Body of pancreas (tissue), 4 donors: ENCODE measurements at regions not wholly inside any gene's neighbourhood (a gene's known extent, or its start where the extent isn't known, plus 50 kb on each side); places are given as distances from the start of the nearest gene placed in this dataset.
"Not testable (repeated sequence)": the region's sequence is repeated elsewhere in the genome, so short reads cannot be mapped to it uniquely, and the experiment has no call there.

Source experiments
- ATAC-seq: fragments of 150-250 bp; one replicate; pipeline ENCODE4 v1.9.1; 2016
- DNase-seq, 4 donors: peaks; one replicate each; pipeline ENCODE4 v3.0.0-alpha.2; 2019
- H3K27ac ChIP-seq, 4 donors: fragments of 200-600 bp; sonication (generic); 1 replicate in 3 of 4; 2 replicates in 1 of 4; pipeline versions ENCODE4 v1.5.1 to v1.6.1; 2016 to 2019; ENCODE audit warnings: mild to moderate bottlenecking in 1 of 4, mixed read lengths in 1 of 4, moderate library complexity in 1 of 4
- H3K27me3 ChIP-seq, 2 donors: fragments of 200-600 bp; sonication (generic); one replicate each; pipeline ENCODE4 v1.6.0; 2016; ENCODE audit warnings: mild to moderate bottlenecking in 1 of 2
- H3K36me3 ChIP-seq, 2 donors: fragments of 200-600 bp; sonication (generic); replicated peaks in 1 of 2; 2 replicates each; pipeline ENCODE4 v1.5.1; 2016; ENCODE audit warnings: low read depth in 2 of 2; ENCODE audit not compliant: insufficient read depth in 1 of 2
- H3K4me1 ChIP-seq: fragments of 200-600 bp; sonication (generic); one replicate; pipeline ENCODE4 v1.6.0; 2016
- H3K4me3 ChIP-seq, 2 donors: fragments of 200-600 bp; sonication (generic); 1 replicate in 1 of 2; 2 replicates in 1 of 2; pipeline ENCODE4 v1.5.1; 2016 to 2019
- H3K9me3 ChIP-seq, 3 donors: fragments of 200-600 bp; sonication (generic); 1 replicate in 2 of 3; 2 replicates in 1 of 3; pipeline ENCODE4 v1.5.1; 2016
- CTCF ChIP-seq, 7 experiments: fragments of 450-650 bp in 4 of 7; fragments of 200-600 bp in 3 of 7; sonication (generic) in 3 of 7; IDR thresholded peaks; one replicate each; pipeline ENCODE4 v1.5.1; 2016 to 2019; ENCODE audit warnings: antibody characterized with exemption in 7 of 7
- POLR2A ChIP-seq, 3 donors: fragments of 450-650 bp; IDR thresholded peaks; one replicate each; pipeline ENCODE4 v1.6.1; 2016; ENCODE audit warnings: antibody characterized with exemption in 3 of 3, mild to moderate bottlenecking in 2 of 3
- WGBS, 2 donors: methylation state at CpG; one replicate each; pipeline ENCODE4 v1.1.5; 2017; 5-methylcytosine and 5-hydroxymethylcytosine counted together
- intact Hi-C: fragments of 100-400 bp; cut with DNase I; formaldehyde crosslinking; loops from one replicate; pipeline ENCODE4 v1.15.1; 2023

- Histone ChIP-seq H3K4me3 (no peak overlapping the region), H3K27ac (no peak overlapping the region), H3K4me1 (no peaks in the 10 kb centered on the region), H3K9me3 (no peaks in the 10 kb centered on the region), H3K36me3 (no peaks in the 10 kb centered on the region), H3K27me3 (no peaks in the 10 kb centered on the region)
- DNase-seq (no peak), ATAC-seq (no peak)
- TF ChIP-seq CTCF (IDR thresholded peaks at IDR 0.05) (no peak), POLR2A (IDR thresholded peaks at IDR 0.05) (no peak)
- intact Hi-C loops: no loop called here
- 64% methylated on average over 6 of the region's 6 CpGs for WGBS, 2 donors
These were observed 76.0 kb upstream of the GTF3A start for GRCh38 chr13:27348461-27348860.

- intact Hi-C loops: no loop called here
- ATAC-seq: no peak
- Histone ChIP-seq H3K36me3 (no peaks in the 10 kb centered on the region), H3K27me3 (no peaks in the 10 kb centered on the region), H3K9me3 (no peaks in the 10 kb centered on the region), H3K27ac (no peak overlapping the region), H3K4me1 (no peaks in the 10 kb centered on the region), H3K4me3 (no peak overlapping the region)
- TF ChIP-seq POLR2A (IDR thresholded peaks at IDR 0.05): no peak
- no peak for TF ChIP-seq CTCF (IDR thresholded peaks at IDR 0.05)
- 74 to 79% methylated on average over 3 of the region's 3 CpGs for WGBS, 2 donors
- DNase-seq: no peak
These were observed 75.0 kb upstream of the GTF3A start for GRCh38 chr13:27349458-27349857.

GRCh38 chr13:27350825-27351224, 73.6 kb upstream of the GTF3A start:
- ATAC-seq, intact Hi-C loops: not testable (repeated sequence)

GRCh38 chr13:27352698-27353097, 71.7 kb upstream of the GTF3A start:
- no peak for TF ChIP-seq POLR2A (IDR thresholded peaks at IDR 0.05)
- 80 to 83% methylated on average over 11 of the region's 11 CpGs for WGBS, 2 donors
- Histone ChIP-seq H3K27ac (no peak overlapping the region), H3K9me3 (no peaks in the 10 kb centered on the region), H3K36me3 (no peaks in the 10 kb centered on the region), H3K27me3 (no peaks in the 10 kb centered on the region), H3K4me1 (no peaks in the 10 kb centered on the region), H3K4me3 (no peak overlapping the region)
- no peak for DNase-seq
- intact Hi-C loops: no loop called here
- ATAC-seq: no peak

More at GRCh38 chr13:27350825-27351224, 73.6 kb upstream of the GTF3A start:
- H3K4me3 ChIP-seq, H3K4me1 ChIP-seq, DNase-seq, H3K36me3 ChIP-seq, H3K27ac ChIP-seq, H3K27me3 ChIP-seq, H3K9me3 ChIP-seq: not testable (repeated sequence)
- 93 to 94% methylated on average over 6 of the region's 6 CpGs for WGBS, 2 donors

GRCh38 chr13:27353166-27353583, 71.2 kb upstream of the GTF3A start:
- intact Hi-C loops: no loop called here
- Histone ChIP-seq H3K36me3 (no peaks in the 10 kb centered on the region), H3K9me3 (no peaks in the 10 kb centered on the region), H3K27ac (no peak overlapping the region), H3K4me3 (no peak overlapping the region), H3K27me3 (no peaks in the 10 kb centered on the region), H3K4me1 (no peaks in the 10 kb centered on the region)
- no peak for ATAC-seq
- WGBS, 2 donors: 73 to 75% methylated on average over 9 of the region's 9 CpGs
- no peak for DNase-seq
- TF ChIP-seq CTCF (IDR thresholded peaks at IDR 0.05) (no peak), POLR2A (IDR thresholded peaks at IDR 0.05) (no peak)

GRCh38 chr13:27353708-27354107, 70.7 kb upstream of the GTF3A start:
- intact Hi-C loops: no loop called here
- H3K9me3 ChIP-seq: no peaks in the 10 kb centered on the region
- no peak for ATAC-seq
- no peaks in the 10 kb centered on the region for H3K27me3 ChIP-seq
- WGBS, 2 donors: 75 to 81% methylated on average over 3 of the region's 3 CpGs
- no peak for DNase-seq
- no peak overlapping the region for H3K27ac ChIP-seq
- no peak for TF ChIP-seq POLR2A (IDR thresholded peaks at IDR 0.05)
- TF ChIP-seq CTCF (IDR thresholded peaks at IDR 0.05): no peak
- no peak overlapping the region for H3K4me3 ChIP-seq
- H3K36me3 ChIP-seq: no peaks in the 10 kb centered on the region
- H3K4me1 ChIP-seq: no peaks in the 10 kb centered on the region
